ENCODE measurements at regions not wholly inside any gene's neighbourhood (a gene's known extent, or its start where the extent isn't known, plus 50 kb on each side); places are given as distances from the start of the nearest gene placed in this dataset.
"Not testable (repeated sequence)": the region's sequence is repeated elsewhere in the genome, so short reads cannot be mapped to it uniquely, and the experiment has no call there.

DNA sequence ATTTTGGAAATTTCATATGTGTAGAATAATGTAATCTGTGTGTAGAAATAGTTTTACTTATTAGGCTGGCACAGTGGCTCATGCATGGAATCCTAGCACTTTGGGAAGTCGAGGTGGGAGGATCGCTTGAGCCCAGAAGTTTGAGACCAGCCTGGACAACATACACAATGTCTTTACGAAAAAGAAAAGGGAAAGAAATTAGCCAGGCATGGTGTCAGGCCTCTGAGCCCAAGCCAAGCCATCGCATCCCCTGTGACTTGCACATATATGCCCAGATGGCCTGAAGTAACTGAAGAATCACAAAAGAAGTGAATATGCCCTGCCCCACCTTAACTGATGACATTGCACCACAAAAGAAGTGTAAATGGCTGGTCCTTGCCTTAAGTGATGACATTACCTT lies 491.3 kb downstream of the DISC1 start:
- TF ChIP-seq, protein P1, sequence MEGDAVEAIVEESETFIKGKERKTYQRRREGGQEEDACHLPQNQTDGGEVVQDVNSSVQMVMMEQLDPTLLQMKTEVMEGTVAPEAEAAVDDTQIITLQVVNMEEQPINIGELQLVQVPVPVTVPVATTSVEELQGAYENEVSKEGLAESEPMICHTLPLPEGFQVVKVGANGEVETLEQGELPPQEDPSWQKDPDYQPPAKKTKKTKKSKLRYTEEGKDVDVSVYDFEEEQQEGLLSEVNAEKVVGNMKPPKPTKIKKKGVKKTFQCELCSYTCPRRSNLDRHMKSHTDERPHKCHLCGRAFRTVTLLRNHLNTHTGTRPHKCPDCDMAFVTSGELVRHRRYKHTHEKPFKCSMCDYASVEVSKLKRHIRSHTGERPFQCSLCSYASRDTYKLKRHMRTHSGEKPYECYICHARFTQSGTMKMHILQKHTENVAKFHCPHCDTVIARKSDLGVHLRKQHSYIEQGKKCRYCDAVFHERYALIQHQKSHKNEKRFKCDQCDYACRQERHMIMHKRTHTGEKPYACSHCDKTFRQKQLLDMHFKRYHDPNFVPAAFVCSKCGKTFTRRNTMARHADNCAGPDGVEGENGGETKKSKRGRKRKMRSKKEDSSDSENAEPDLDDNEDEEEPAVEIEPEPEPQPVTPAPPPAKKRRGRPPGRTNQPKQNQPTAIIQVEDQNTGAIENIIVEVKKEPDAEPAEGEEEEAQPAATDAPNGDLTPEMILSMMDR (conservative IDR thresholded peaks at IDR 0.05; ENCODE audit: low read depth, low read length) = not testable (repeated sequence)
- not testable (repeated sequence) for TF ChIP-seq EZH2 (IDR thresholded peaks at IDR 0.05; ENCODE audit: low read length, unreplicated experiment)

Measured in PC-3 (cell line).